Spleen (tissue), 7 donors: ENCODE measurements at regions not wholly inside any gene's neighbourhood (a gene's known extent, or its start where the extent isn't known, plus 50 kb on each side); places are given as distances from the start of the nearest gene placed in this dataset.

ENCODE experiments used
- POLR2A ChIP-seq, 3 donors: fragments of 450-650 bp; IDR thresholded peaks; one replicate each; pipeline ENCODE4 v1.5.1; 2017; ENCODE audit warnings: antibody characterized with exemption in 3 of 3, mild to moderate bottlenecking in 1 of 3
- TF ChIP-seq, protein P1 (sequence below), 11 experiments: fragments of 200-600 bp in 7 of 11; fragments of 450-650 bp in 4 of 11; sonication (generic) in 4 of 11; IDR thresholded peaks in 8 of 11; conservative IDR thresholded peaks in 3 of 11; 1 replicate in 7 of 11; 2 replicates in 4 of 11; pipeline versions ENCODE4 v1.4.0 to v1.8.0; 2016 to 2021; ENCODE audit warnings: antibody characterized with exemption in 11 of 11, inconsistent platforms in 4 of 11, mild to moderate bottlenecking in 1 of 11
- donor health status: DM: no; HTN: no; CAD: no; lungs with moderate emphysema.
- donor health status: DM: no; HTN: no; CAD: no.
- donor health status: DM: no; HTN: no; CAD: no.

GRCh38 chr2:120575966-120576365 is 159.7 kb upstream of the GLI2 start:
- TF ChIP-seq, protein P1, sequence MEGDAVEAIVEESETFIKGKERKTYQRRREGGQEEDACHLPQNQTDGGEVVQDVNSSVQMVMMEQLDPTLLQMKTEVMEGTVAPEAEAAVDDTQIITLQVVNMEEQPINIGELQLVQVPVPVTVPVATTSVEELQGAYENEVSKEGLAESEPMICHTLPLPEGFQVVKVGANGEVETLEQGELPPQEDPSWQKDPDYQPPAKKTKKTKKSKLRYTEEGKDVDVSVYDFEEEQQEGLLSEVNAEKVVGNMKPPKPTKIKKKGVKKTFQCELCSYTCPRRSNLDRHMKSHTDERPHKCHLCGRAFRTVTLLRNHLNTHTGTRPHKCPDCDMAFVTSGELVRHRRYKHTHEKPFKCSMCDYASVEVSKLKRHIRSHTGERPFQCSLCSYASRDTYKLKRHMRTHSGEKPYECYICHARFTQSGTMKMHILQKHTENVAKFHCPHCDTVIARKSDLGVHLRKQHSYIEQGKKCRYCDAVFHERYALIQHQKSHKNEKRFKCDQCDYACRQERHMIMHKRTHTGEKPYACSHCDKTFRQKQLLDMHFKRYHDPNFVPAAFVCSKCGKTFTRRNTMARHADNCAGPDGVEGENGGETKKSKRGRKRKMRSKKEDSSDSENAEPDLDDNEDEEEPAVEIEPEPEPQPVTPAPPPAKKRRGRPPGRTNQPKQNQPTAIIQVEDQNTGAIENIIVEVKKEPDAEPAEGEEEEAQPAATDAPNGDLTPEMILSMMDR (IDR thresholded peaks at IDR 0.05 in 8 of 11, conservative IDR thresholded peaks at IDR 0.05 in 3 of 11) = no peak
- TF ChIP-seq POLR2A (IDR thresholded peaks at IDR 0.05) = no peak
